ENCODE measurements at regions not wholly inside any gene's neighbourhood (a gene's known extent, or its start where the extent isn't known, plus 50 kb on each side); places are given as distances from the start of the nearest gene placed in this dataset.

- TF ChIP-seq POLR2A (IDR thresholded peaks at IDR 0.05) (no peak), CTCF (IDR thresholded peaks at IDR 0.05) (no peak)
Observed at GRCh38 chr9:106220415-106220814, 526.1 kb downstream of the TMEM38B start.
